ENCODE measurements at regions not wholly inside any gene's neighbourhood (a gene's known extent, or its start where the extent isn't known, plus 50 kb on each side); places are given as distances from the start of the nearest gene placed in this dataset.
A peak's percentile ranks its signal among the peaks of the same experiment; 100 is the strongest.

DNA sequence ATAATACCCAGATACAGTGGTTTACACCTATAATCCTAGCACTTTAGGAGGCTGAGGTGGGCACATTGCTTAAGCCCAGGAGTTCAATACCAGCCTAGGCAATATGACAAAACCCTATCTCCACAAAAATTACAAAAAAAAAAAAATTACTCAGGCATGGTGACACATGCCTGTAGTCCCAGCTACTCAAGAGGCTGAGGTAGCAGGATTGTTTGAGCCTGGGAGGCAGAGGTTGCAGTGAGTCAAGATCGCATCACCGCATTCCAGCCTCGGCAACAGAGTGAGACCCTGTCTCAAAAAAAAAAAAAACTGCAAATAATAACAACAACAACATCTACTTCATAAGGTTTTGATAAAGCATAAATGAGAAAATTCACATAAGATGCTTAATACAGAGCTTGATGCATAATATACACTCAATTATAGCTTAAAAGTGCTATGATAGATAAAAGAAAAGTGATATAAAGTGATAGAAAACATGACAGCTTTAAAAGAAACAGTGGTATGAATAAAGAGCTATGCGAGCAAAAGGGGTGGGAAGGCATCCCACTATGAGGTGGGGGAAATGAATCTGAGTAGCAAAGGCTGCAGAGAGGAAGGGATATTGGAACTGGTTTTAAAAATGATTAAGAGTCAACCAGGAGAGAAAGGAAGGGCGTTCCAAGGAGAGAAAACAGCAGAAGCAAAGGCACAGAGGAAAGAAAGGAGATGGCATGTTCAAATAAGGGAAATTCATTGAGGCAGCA is 197.6 kb downstream of the KIF18A start:
- TF ChIP-seq, protein P1, sequence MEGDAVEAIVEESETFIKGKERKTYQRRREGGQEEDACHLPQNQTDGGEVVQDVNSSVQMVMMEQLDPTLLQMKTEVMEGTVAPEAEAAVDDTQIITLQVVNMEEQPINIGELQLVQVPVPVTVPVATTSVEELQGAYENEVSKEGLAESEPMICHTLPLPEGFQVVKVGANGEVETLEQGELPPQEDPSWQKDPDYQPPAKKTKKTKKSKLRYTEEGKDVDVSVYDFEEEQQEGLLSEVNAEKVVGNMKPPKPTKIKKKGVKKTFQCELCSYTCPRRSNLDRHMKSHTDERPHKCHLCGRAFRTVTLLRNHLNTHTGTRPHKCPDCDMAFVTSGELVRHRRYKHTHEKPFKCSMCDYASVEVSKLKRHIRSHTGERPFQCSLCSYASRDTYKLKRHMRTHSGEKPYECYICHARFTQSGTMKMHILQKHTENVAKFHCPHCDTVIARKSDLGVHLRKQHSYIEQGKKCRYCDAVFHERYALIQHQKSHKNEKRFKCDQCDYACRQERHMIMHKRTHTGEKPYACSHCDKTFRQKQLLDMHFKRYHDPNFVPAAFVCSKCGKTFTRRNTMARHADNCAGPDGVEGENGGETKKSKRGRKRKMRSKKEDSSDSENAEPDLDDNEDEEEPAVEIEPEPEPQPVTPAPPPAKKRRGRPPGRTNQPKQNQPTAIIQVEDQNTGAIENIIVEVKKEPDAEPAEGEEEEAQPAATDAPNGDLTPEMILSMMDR (IDR thresholded peaks at IDR 0.05; ENCODE audit: control insufficient read depth, insufficient read depth, low read depth, low read length, missing control alignments): no peak
- no peak overlapping the region for H3K4me3 ChIP-seq (ENCODE audit: control insufficient read depth, low read depth, low read length)
- no peak for DNase-seq (ENCODE audit: low read depth)

GRCh38 chr11:27909386-27909785 is 198.6 kb downstream of the KIF18A start:
- no peak overlapping the region for H3K4me3 ChIP-seq (ENCODE audit: control insufficient read depth, low read depth, low read length)
- DNase-seq (ENCODE audit: low read depth): no peak
- TF ChIP-seq, protein P1 (IDR thresholded peaks at IDR 0.05; ENCODE audit: control insufficient read depth, insufficient read depth, low read depth, low read length, missing control alignments): no peak

DNA sequence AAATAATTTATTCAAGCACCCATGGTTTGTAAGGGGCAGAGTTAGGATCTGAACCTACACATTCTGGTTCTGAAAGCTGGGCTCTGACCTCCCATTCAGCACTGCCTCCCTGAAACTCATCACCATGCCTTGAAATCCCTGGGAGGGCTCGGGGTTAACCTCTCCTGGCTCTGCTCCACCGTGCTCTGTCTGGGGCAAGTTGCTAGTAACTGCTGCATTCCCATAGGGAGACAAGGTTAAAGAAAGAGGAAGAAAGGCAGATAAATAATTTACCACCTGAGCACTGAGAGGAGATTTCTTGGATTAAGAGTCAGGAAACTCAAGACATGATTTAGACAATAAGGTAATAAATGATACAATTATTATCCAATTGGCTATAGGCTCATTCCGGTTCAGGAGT is 199.3 kb downstream of the KIF18A start:
- DNase-seq (ENCODE audit: low read depth): no peak
- TF ChIP-seq, protein P1 (IDR thresholded peaks at IDR 0.05; ENCODE audit: control insufficient read depth, insufficient read depth, low read depth, low read length, missing control alignments): no peak
- H3K4me3 ChIP-seq (ENCODE audit: control insufficient read depth, low read depth, low read length): no peak overlapping the region

DNA sequence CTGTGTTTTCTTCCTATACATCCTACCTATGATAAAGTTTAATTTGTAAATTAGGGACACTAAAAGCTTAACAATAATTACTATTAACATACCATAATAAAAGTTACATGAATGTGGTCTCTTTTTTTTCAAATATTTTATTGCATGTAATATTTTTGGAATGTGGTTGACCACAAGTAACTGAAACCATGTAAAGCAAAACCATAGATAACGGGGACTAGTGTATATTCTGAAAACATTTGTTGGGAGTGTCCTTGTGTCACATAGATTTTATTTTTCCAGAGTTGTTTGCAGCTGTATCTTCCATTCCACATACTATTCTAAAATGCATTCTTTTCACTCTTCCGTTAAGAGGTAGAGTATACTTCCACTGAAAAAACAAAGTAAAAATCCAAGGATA is 200.4 kb downstream of the KIF18A start:
- TF ChIP-seq, protein P1 (IDR thresholded peaks at IDR 0.05; ENCODE audit: control insufficient read depth, insufficient read depth, low read depth, low read length, missing control alignments): no peak
- no peak for DNase-seq (ENCODE audit: low read depth)
- no peak overlapping the region for H3K4me3 ChIP-seq (ENCODE audit: control insufficient read depth, low read depth, low read length)

- TF ChIP-seq, protein P1 (IDR thresholded peaks at IDR 0.05; ENCODE audit: control insufficient read depth, insufficient read depth, low read depth, low read length, missing control alignments): no peak
- H3K4me3 ChIP-seq (ENCODE audit: control insufficient read depth, low read depth, low read length): no peak overlapping the region
- no peak for DNase-seq (ENCODE audit: low read depth)
These were observed 200.9 kb downstream of the KIF18A start for GRCh38 chr11:27907091-27907490.

DNA sequence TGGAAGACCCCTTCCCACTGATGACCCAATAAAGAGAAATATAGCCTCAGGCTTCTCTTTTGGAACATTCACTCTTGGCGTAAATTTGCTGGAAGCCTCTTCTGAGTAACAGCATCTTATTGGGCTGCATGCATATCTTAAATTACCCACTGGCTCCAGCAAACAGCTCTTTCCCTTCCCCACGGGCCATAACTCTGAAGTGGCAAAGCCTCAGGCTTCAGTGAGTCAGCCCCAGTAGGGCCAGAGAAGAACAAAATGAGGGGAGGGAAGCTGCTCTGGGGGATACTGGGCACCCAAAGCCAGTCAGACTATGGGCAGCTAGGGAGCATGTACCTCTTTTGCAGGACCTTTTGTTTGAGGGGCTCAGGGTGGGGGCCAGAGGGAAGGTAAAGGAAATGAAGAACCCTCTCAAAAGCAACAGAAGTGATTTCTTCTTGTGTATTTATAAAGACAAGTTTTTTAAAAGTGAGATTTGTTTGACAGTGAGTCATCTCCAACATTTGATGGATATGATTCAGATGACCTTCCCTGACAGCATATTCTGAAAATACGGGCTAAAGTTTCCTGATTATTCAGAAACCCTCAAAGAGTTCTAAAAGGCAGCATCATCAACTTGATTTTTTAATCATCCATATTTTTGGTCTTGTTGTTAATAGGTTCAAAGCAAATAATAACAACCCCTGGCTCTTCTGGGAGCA is 203.4 kb downstream of the KIF18A start:
- TF ChIP-seq, protein P1 (IDR thresholded peaks at IDR 0.05; ENCODE audit: control insufficient read depth, insufficient read depth, low read depth, low read length, missing control alignments): no peak
- peak; percentile 34 for DNase-seq (ENCODE audit: low read depth)
- H3K4me3 ChIP-seq (ENCODE audit: control insufficient read depth, low read depth, low read length): no peak overlapping the region
